NCI-H146 (cell line): ENCODE measurements at regions not wholly inside any gene's neighbourhood (a gene's known extent, or its start where the extent isn't known, plus 50 kb on each side); places are given as distances from the start of the nearest gene placed in this dataset.
"Not testable (repeated sequence)": the region's sequence is repeated elsewhere in the genome, so short reads cannot be mapped to it uniquely, and the experiment has no call there.

Source experiments
- DNase-seq: peaks from one replicate; lab custom pipeline; 2025; lab: John Stamatoyannopoulos, UW

DNA sequence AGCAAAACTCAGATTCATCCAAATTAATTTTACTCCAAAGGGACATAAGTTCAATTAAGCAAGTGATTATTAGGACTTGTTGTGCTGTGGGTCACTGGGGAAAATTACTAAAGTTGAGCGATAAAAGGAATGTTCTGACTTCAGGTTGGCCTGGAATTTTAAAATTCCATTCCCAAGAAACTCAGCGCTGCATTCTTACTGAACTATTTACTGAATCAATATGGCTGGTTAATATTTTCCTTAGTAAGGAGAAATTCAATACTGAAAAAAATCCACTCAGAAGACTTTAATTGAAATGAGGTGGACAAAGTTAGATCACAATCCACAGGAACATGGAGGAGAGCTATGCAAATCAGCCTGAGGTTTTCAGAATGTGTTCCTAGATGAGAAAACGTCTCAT is 578.9 kb upstream of the NR5A2 start:
- no peak for DNase-seq

DNA sequence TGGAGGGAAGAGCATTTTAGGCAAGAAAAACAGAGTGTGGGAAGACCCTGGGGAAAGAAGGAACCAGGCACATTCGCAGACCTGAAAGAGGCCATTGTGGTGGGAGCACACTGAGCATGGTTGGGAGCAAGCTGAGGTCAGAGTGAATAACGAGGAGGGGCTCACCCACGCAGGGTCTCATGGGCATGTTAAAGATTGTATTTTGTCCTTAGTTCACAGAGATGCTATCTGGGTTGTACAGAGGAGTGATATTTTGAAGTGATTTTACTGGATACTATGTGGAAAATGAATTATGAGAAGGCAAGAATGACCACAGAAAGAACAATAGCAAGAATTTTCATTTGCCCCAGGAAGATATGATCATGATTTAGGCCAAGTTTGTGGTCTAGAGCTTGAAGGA is 578.3 kb upstream of the NR5A2 start:
- DNase-seq, result no peak

DNA sequence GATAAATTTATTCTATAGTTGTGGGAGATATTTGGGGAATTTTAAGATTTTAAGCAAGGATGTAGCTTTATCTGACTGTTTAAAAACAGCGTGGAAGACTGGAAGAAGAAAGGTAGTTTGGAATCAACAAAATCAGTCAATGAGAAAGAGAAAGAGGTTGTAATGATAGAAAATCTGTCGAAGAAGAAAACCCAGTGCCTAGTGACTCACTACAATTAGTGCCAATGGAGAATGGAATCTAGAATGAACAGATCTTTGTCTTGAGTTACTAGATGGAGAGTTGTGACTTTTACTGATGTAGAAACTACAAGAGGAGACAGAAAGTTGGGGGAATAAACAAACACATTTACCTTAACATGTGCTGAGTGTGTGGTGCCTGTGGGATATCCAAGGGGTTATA is 577.8 kb upstream of the NR5A2 start:
- no peak for DNase-seq

DNA sequence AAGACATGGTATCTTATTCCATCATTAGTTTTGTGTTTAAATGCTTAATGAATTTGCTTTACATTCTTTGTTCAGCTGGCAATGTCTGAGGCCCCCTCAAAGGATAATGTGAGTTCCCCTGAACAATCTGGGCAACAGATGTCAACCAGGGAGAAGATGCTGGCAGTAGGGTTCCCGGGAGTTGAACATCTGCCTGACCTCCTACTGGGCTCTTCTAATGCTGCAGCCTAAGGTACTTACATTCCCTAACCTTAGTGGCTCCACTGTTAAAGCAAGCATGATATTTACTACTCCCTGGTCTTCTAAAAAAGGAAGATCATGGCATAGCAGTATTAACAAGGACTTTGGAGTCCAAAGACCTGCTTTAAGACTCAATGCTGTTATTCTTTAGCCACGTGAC is 574.9 kb upstream of the NR5A2 start:
- DNase-seq, result no peak

DNA sequence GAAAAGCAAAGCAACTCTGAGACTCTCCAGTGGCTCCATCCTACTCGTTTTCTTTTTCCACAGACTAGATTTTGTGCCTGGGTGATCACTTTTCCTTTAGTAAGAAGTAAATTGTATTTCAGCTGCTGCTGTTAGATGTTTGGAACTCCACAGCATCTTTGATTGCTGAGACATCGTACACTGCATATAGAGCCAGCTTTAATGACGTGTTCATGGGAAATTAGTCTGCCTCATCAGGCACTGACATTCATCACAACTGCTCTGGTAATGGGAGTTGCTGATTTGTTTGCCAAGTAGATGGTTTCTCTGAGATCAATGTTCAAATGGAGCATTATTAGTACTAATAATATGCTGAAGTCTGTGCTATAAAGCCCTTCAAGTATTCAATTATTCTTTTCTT is 573.8 kb upstream of the NR5A2 start:
- DNase-seq, result no peak

DNA sequence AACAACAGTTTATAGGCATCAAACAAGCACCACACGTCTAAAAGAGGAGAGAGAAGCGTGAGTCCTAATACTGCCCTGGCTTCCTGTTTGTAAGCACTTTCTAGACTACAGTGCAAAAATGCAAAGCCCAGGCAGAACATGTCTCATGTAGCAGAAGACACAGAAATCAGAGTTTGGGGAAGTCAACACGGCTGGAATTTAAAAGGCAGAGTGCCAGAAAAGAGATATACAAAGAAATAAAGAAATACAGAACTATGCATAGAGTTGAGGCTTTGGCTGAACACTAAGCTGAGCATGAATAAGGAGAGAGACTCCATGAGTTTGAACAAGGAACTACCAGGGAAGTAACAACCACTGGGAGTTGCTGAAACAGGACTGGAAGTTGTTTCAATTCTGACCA is 566.6 kb upstream of the NR5A2 start:
- DNase-seq, result no peak

DNA sequence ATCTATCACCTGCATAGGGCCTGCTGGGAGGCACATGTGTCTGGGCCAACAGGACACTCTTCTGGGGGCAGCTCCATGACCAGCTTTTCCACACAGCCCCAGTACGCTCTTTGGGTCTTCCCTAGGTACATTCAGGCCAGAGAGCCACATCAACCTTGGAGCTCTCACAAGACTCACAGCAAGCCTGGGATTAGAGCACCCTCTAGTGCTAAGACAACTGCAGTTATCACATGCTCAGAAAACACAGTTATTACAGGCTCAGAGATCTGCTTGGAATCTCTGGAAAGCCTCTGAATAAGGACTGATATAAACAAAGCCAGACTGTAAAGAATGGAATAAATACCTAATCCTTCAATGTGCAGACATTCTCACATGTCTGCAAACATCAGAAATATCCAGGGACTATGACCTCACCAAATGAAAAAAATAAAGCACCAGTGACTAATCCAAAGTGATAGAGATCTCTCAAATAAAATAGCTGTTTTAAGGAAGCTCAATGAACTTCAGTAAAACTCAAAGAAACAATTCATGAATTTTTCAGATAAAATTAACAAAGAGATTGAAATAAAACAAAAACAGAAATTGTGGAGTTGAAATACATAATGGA is 563.9 kb upstream of the NR5A2 start:
- DNase-seq, result peak; percentile 31

DNA sequence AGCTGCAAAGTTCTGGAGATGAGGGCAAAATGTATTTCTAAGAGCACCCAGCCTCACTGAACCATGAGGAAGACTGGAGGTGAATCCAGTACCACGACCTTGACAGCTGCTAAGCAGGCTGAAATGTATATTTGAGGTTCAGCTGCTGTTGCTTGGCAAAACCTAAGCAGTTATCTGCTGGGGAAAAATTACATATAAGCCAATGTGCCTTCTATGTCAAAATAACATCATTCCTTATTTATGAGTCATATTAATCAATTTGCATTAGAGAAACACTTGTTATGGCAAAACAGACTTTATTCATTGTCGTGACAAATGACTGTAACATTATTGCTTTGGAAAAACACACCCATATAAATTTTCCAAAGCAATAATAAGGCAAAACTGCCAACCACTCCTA is 560.5 kb upstream of the NR5A2 start:
- no peak for DNase-seq

DNA sequence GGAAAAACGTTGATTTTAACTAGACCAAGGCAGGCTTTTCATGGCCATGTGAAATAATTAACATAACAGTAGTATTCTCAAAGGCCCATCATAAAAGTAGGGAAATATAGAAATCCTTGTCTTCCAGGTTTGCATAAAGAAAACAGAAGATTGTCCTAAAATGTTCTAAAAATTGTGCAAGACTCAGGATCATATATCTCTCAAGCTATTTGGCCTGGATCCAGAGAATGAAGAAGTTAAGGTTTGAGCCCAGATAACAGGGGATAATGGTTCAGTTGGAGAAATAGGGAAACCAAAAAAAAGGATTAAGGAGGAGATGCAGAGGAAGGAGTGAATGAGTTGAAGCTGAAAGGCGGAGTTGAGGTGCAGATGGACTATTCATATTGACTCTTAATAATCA is 555.5 kb upstream of the NR5A2 start:
- DNase-seq, result no peak

DNA sequence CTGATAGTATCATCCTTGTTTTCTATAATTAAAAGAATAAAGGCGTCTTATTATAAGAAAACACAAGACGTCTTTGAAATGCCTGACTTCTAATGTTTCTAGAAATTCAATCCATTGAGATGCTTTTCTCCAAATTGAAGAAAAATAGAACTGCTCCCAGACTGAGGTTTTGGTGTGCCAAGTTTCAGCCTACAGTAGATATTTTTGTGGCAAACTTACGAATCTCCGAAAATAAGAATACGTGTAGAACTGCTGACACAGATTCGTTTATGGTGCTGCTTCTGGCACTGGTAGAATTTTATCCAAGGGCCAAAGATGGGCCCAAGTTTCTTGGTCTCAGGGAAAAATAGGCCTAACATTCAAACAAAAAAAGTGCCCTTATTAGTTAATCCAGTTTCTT is 554.5 kb upstream of the NR5A2 start:
- no peak for DNase-seq

DNA sequence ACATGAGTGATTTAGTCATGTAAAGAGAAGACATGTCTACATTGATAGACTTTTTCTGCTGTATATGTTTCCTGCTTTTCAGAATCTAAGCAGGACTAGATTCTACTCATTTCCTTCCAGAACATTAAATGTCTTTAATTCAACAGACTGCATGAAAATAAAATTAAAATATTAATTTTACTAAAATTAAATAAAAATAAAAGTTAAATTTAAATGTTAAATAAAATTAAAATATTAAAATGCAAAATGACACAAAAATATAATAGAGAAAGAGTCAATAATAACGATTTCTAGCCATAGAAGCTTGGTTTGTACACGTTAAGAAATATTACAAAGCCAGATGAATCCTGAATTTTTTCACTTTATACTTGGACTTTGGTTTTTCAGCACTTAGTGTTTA is 552.8 kb upstream of the NR5A2 start:
- DNase-seq, result no peak

DNA sequence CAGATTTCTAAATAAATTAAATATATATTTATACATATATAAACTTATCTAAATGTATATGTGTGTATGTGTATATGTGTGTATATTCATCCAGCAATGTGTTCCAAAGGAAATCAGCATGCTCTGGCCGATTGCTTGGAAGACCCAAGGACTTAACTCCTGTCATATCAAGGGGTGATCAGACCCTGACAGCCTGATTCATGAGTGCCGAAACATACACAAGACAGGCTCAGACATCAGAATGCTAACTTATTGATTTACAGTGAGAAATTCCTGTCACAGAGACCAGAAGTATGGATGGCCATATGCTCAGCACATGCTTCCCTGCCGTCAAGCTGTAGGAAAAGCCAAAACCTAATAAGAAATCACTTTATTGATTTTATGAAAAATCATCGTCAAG is 545.1 kb upstream of the NR5A2 start:
- DNase-seq, result no peak

DNA sequence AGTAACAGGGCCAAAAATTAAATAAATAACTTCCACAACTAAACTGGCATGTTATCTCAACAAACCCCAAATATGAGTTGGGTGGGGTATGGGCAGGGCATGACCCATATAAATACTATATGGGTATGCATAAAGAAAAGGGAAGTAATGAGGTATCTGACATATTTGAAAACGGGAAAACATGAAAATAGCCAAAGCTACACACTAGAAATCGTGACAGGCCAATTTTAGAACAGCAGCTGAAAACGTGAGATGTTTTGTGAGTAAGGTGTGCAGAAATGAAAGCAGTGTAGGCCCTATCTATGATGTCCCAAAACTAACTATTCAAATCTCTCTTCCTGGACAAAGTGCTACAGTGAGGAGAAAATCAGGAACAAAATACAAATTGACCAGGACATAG is 537.9 kb upstream of the NR5A2 start:
- DNase-seq, result no peak

DNA sequence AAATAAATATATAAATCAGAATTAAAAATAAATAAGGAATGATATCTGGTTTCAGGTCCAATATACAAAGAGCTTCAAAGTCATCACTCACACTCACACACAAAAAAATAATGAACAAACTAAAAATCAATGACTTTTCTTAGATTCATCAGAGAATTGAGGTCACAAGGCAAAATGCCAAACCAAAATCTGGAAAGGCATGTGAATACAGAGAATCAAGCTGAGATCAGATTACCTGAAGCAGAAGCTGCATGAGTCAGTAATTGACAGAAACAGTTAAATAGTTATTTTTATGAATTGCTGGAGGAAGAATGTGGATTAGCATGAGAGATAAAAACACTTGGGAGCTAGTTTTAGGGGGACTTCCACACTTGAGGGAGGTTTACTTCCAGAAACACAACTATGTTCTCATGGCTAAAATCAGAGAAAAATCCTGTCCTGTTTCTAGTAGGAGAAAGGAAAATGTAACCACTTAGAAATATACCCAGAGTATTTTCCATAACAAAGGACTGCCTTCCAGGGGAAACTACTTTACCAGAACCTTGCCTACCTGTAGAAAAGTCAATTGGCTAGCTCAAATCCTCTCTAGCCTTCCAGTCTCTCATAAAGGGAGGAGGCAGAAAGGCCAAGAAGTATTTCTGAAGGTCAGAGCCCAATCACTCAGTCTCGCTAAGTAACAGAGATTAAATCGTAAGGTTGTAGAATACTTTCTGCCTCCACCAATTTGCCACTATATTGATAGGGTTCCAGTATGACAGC is 536.6 kb upstream of the NR5A2 start:
- no peak for DNase-seq

DNA sequence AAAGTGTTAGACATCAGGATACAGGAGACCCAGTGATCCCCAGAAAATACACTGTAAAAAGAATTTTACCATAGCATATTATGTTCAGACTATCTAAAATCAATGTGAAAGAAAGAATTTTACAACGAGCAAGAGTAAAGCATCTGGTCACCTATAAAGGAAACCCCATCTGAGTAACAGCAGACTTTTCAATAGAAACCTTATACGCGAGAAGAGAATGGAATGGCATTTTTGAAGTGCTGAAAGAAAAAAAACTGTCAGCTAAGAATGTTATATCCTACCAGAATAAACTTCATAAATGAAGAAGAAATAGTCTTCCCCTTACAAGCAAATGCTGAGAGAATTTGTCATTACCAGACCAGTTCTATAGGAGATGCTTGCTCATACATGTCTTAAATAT is 532.1 kb upstream of the NR5A2 start:
- DNase-seq, result no peak

DNA sequence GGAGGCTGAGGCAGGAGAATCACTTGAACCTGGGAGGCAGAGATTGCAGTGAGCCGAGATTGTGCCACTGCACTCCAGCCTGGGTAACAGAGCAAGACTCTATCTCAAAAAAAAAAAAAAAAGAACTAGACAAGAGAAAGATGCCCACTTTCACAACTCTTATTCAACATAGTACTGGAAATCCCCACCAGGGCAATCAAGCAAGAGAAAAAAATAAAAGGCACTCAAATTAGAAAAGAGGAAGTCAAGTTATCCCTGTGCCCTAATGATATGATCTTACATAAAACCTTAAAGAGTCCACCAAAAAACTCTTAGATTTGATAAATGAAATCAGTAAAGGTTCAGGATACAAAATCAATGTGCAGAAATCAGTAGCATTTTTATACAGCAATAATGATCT is 528.7 kb upstream of the NR5A2 start:
- not testable (repeated sequence) for DNase-seq

DNA sequence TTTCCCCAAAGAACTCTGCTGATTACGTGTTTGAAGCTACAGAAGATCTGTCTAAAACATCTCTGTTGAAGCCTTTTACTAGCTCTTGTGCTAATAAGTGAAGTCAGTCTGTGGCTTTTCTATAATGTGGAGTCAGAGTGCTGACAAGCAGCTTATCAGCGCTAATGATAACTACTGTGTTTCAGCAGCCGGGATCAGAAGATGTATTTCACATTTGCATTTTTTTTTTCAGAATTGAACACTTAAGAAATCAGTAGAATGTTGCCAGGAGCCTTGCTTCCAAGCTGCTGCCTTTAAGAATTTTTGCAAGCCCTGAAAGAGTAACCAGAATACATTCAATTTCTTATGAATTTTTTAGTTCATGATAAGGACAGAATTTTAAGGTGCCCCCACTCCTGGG is 519.4 kb upstream of the NR5A2 start:
- no peak for DNase-seq

DNA sequence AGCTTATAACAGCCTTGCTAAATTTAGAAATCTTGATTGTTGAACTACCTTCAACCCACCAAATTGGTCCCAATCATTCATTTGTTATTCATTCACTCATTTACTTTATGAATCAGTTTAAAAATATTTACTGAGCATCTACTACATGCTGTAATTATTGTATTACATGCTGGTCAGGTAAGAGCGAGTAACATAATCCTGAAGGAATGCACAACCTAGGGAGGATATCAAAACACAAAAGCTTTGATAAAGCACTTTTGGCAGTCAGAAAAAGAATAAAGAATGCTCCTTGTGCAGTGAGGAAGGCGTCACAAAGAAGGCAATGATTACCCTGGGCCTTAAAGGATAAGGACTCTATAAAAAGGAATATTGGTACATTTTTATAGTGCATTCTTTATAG is 518.9 kb upstream of the NR5A2 start:
- no peak for DNase-seq

DNA sequence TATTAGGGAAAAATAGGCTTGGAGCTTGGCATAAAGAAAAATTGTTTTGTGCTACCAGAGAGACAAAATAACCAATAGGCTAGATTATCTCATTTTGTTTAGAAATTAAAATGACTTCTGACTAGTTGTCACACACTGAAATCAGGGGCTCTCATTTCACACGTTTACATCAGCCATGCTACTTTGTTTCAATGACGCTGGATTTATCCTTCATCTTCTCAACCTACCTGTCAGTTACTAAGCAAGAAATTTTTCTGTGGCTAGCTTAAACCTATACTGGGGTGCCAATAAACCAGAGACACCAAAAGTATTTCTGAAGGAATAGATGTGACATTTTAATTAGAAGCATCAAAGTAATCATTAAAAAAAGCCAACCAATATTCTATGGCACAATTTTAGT is 518.1 kb upstream of the NR5A2 start:
- DNase-seq, result no peak

DNA sequence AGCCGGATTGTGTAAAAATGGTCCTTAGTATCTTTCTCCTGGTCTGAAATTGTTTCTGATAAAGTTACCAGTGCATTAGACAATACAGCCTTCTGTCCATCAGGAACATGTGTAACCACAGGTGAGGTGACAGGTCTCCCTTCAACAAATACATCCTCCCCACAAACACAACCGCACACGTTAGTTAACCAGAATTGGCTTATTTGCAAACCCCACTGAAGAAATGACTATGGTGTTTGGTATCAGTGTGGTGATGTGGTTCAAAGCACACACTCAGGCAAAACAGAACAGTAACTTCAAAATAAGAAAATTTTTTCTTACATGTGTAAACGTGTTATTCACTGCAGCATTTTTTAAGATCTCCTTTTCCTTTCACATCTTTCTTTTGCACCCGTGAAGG is 517.2 kb upstream of the NR5A2 start:
- no peak for DNase-seq

DNA sequence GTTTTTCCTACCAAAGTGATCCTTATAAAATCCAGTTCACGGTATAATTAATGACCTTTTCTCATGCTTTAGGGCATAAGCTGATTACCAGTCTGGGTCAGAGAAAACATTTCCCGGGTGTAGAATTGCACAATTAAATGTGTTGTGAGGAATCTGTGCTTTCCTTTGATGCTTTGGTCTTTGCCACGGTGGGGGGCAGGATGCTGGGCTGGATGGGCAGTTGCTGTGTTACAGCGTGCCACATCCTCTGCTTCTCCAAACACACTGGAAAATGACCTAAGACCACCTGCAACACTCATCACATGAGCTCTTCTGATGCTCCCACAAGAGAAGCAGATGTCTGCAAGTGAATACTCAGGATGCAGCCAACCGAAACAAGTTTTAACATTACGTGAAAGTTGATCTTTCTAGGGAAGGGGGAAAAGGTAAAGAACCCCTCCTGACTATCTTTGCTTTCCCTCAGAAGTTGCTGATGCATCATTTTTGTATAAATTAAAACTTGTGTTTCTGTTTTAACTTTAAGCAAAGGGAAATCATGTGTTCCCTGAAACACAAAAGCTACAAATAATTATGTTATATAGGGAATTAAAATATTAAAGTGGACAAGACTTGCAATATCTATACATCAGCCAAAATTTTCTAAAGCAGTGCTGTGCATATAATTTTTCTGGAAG is 515.3 kb upstream of the NR5A2 start:
- DNase-seq, result no peak

DNA sequence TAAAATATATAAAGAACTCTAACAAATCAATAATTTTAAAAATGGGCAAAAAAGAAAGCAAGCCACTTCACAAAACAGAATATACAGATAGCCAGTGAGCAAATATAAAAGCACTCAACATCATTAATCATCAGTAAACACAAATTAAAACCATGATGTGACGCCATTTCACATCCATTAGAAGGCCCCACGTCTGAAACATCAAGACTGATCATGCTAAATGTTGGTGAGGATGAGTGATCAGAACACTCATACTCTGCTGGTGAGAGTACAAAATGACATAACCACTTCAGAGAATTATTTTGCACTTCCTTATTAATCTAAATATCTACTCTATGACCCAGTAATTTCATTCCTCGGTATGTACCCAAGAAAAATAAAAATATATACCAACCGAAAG is 512.2 kb upstream of the NR5A2 start:
- DNase-seq, result no peak

DNA sequence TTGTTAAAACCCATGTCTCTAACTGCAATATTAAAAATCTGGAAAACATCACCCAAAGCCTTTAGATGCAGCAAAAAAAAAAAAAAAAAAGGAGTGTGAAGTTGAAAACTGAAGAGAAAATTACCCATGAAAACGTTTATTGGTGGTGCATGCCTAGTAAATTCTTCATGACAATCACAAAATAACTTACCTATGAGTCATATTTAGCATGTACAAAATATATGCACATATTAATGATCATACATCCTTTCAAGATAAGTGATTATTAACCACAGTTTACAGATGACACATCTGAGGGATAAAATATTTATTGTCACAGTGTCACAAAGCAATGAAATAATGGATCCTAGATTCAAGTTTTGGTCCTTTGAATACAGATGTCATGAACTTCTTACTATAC is 505.2 kb upstream of the NR5A2 start:
- no peak for DNase-seq

DNA sequence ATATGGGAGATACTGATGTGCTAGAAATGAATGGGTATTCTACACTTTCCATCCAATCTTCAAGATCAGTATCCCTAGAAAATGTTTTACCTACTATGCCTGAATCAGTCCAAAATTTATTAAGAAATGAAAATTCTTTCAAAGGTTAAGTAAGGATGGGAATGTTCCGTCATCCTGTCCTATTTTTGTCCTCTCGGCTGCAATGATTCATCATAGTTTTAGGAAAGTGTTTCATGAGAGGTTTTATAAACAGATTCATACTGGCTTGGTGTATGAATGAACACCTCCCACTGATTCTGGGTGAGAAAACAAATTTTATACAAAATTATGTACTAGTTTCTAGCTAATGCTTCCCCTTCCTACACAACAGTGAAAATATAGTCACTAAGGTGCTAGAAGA is 504.6 kb upstream of the NR5A2 start:
- DNase-seq, result no peak
